WERI-Rb-1 (cell line): ENCODE measurements at regions not wholly inside any gene's neighbourhood (a gene's known extent, or its start where the extent isn't known, plus 50 kb on each side); places are given as distances from the start of the nearest gene placed in this dataset.

Experiments used
- DNase-seq: peaks from one replicate; pipeline ENCODE4 v3.0.0-alpha.2; 2020
- H3K27ac ChIP-seq: fragments of 250-450 bp; sonication (Bioruptor Pico); 2 replicates; pipeline ENCODE4 v1.5.1; 2020; ENCODE audit warnings: mild to moderate bottlenecking, moderate library complexity
- H3K27me3 ChIP-seq: fragments of 250-450 bp; sonication (Bioruptor Pico); 2 replicates; pipeline ENCODE4 v1.5.1; 2021; ENCODE audit warnings: mild to moderate bottlenecking, low read depth, moderate library complexity; ENCODE audit not compliant: insufficient read depth, severe bottlenecking
- H3K36me3 ChIP-seq: fragments of 250-450 bp; sonication (Bioruptor Pico); 2 replicates; pipeline ENCODE4 v1.5.1; 2020; ENCODE audit warnings: mild to moderate bottlenecking, moderate library complexity
- H3K4me3 ChIP-seq: 2 replicates; pipeline ENCODE4 v1.5.1; 2011; ENCODE audit warnings: low read depth, mild to moderate bottlenecking, control low read depth, low read length
- H3K9me3 ChIP-seq: fragments of 250-450 bp; sonication (Bioruptor Pico); 2 replicates; pipeline ENCODE4 v1.5.1; 2021; ENCODE audit warnings: mild to moderate bottlenecking, moderate library complexity; ENCODE audit not compliant: severe bottlenecking
- TF ChIP-seq, protein P1 (sequence below): IDR thresholded peaks from 2 replicates; pipeline ENCODE4 v1.5.1; 2011; ENCODE audit warnings: low read depth, mild to moderate bottlenecking, control low read depth, inconsistent platforms, low read length

GRCh38 chr5:74372502-74373064 lies 267.9 kb downstream of the ENC1 start:
- TF ChIP-seq, protein P1, sequence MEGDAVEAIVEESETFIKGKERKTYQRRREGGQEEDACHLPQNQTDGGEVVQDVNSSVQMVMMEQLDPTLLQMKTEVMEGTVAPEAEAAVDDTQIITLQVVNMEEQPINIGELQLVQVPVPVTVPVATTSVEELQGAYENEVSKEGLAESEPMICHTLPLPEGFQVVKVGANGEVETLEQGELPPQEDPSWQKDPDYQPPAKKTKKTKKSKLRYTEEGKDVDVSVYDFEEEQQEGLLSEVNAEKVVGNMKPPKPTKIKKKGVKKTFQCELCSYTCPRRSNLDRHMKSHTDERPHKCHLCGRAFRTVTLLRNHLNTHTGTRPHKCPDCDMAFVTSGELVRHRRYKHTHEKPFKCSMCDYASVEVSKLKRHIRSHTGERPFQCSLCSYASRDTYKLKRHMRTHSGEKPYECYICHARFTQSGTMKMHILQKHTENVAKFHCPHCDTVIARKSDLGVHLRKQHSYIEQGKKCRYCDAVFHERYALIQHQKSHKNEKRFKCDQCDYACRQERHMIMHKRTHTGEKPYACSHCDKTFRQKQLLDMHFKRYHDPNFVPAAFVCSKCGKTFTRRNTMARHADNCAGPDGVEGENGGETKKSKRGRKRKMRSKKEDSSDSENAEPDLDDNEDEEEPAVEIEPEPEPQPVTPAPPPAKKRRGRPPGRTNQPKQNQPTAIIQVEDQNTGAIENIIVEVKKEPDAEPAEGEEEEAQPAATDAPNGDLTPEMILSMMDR: no peak
- H3K9me3 ChIP-seq: no peaks in the 10 kb centered on the region
- H3K36me3 ChIP-seq: no peaks in the 10 kb centered on the region
- H3K27me3 ChIP-seq: no peaks in the 10 kb centered on the region
- no peak for DNase-seq
- no peak overlapping the region for H3K4me3 ChIP-seq
- no peak overlapping the region for H3K27ac ChIP-seq

GRCh38 chr5:74372051-74372450 lies 268.5 kb downstream of the ENC1 start:
- Histone ChIP-seq H3K27ac (no peak overlapping the region), H3K4me3 (no peak overlapping the region)
- TF ChIP-seq, protein P1: no peak

GRCh38 chr5:74371621-74372020 lies 268.9 kb downstream of the ENC1 start:
- Histone ChIP-seq H3K4me3 (no peak overlapping the region), H3K27me3 (no peaks in the 10 kb centered on the region), H3K36me3 (no peaks in the 10 kb centered on the region), H3K9me3 (no peaks in the 10 kb centered on the region), H3K27ac (no peak overlapping the region)
- no peak for DNase-seq
- TF ChIP-seq, protein P1: no peak

More at GRCh38 chr5:74372051-74372450, 268.5 kb downstream of the ENC1 start:
- Histone ChIP-seq H3K27me3 (no peaks in the 10 kb centered on the region), H3K9me3 (no peaks in the 10 kb centered on the region), H3K36me3 (no peaks in the 10 kb centered on the region)
- DNase-seq: no peak

- TF ChIP-seq, protein P1: no peak
- H3K27me3 ChIP-seq: no peaks in the 10 kb centered on the region
- no peak for DNase-seq
- no peaks in the 10 kb centered on the region for H3K36me3 ChIP-seq
- no peak overlapping the region for H3K27ac ChIP-seq
- no peaks in the 10 kb centered on the region for H3K9me3 ChIP-seq
- H3K4me3 ChIP-seq: no peak overlapping the region
Measured at GRCh38 chr5:74370168-74370567, 270.4 kb downstream of the ENC1 start.

DNA sequence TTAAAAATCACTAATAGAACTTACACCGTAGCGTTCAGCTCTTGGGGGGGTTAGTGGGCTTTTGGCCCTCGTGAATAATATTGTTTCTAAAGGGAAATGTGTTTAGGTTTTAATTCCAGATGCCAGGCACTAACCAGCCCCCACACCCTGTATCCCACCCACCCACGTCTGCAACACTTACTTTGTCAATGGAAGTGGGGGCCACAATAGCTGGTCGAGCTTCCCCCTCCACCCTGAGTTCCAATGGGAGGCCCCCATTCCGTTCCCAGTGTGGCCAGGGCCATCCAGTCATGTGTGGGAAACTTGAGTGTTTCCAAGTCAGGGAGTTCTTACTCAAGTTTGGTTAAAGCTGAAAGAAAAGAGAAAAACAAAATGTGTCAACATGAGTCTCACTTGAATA lies 271.4 kb downstream of the ENC1 start:
- Histone ChIP-seq H3K36me3 (no peaks in the 10 kb centered on the region), H3K9me3 (no peaks in the 10 kb centered on the region), H3K4me3 (no peak overlapping the region), H3K27ac (no peak overlapping the region), H3K27me3 (no peaks in the 10 kb centered on the region)
- TF ChIP-seq, protein P1: no peak
- DNase-seq: no peak

- TF ChIP-seq, protein P1: no peak
- Histone ChIP-seq H3K4me3 (no peak overlapping the region), H3K36me3 (no peaks in the 10 kb centered on the region), H3K27me3 (no peaks in the 10 kb centered on the region), H3K27ac (no peak overlapping the region), H3K9me3 (no peaks in the 10 kb centered on the region)
- no peak for DNase-seq
Measured at GRCh38 chr5:74367934-74368333, 272.6 kb downstream of the ENC1 start.
